ENCODE measurements at regions not wholly inside any gene's neighbourhood (a gene's known extent, or its start where the extent isn't known, plus 50 kb on each side); places are given as distances from the start of the nearest gene placed in this dataset.
"Not testable (repeated sequence)": the region's sequence is repeated elsewhere in the genome, so short reads cannot be mapped to it uniquely, and the experiment has no call there.

DNA sequence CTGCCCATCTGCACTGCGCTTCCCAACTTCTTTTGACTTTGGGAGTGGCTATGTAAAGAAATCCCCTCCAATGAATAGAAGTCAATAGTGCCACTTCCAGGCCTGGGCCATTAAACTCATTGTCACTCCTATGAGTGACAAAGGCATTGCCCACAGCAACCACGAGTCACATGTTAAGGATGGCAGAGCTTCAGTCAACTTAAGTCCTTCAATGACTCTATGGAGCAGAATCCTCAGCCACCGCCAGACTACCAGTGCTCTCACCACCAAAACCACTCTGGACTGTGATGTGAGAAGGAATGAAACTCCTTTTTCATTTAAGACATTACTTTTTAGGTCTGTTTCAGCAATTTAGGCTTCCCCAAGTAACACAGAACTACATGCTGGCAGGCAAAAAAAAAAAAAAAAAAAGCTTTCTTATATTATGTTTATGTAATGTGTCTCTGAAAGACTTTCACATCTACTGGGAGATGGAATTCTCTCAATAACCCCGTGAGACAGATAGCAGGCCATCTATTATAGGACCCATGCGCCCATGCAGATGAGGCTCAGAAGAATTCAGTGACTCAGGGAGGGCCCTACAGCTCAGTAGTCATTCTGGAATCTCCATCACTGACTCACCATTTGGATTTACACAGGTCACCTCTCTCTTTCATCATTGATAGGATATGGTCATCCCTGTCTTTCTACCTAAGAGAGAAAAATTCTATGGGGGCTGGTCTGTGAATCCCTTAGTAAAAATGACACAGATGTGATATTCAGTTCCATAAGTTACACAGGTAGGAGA lies 180.5 kb downstream of the CEMIP2 start:
- no peak for DNase-seq

DNA sequence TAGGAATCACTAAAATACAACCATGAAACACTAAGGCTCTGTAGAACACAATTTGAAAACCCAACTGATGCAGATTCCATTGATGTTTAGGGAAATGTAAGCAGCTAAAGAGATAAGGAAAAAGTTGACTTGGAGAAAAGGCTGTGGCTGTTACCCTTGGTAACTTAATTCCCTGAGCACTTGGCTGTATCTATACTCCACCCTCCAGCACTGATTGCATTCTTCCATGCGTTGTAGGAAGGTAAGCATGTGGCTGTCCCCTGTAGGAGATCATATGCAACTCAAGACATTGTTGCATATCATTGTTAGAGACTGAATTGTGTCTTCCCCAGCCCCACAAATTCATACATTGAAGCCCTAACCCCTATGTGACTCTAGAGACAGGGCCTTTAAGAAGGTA lies 184.5 kb downstream of the CEMIP2 start:
- no peak for DNase-seq

DNA sequence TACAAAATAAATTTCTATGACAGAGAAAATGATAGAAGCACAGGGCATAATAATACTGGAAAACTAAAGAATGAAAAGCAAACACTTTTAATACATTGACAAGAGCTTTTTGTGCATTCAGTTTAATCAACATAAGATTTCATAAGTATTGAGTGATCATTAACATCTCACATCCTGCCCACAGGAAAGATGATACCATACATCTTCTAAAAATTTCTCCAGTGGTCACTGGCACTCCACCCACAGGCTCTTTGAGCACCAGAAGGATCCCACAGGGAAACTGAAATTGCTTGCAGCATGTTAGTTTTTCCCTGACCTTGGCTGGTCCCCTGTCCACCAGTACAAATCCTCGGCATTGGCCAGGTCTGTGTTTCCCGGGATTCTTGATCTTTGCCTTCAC lies 186.0 kb downstream of the CEMIP2 start:
- no peak for DNase-seq

DNA sequence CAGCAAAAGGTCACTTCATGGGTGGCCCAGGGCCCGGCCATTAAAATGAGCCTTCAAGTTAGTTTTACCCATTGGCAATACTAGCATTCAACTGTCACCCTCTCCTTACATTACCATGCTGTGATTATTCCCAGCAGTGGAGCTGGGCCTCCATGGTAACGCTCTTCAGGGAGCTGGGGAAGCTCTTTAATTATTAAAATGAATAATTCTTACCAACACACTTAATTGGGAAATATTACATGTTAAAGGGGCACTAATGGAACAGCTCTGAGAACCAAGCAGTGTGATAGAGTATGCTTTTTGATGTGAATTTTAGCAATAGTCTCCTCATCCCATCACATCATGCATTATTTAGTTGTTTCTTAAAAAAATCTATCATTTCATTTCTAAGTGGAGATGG lies 187.2 kb downstream of the CEMIP2 start:
- no peak for DNase-seq

DNA sequence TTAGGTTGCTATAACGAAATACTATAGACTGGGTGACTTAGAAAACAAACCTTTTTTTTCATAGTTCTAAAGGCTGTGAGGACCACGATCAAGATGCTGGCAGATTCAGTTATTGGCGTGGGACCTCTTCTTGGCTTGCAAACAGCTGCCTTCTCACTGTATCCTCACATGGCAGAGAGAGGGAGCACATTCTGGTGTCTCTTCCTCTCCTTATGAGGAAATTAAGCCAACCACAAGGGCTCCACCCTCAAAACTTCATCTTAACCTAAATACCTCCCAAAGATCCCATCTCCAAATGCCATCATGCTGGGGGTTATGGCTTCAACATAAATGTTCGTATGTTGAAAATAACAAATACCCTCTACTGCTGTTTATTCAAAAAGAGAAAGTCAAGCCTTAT lies 197.1 kb downstream of the CEMIP2 start:
- no peak for DNase-seq

DNA sequence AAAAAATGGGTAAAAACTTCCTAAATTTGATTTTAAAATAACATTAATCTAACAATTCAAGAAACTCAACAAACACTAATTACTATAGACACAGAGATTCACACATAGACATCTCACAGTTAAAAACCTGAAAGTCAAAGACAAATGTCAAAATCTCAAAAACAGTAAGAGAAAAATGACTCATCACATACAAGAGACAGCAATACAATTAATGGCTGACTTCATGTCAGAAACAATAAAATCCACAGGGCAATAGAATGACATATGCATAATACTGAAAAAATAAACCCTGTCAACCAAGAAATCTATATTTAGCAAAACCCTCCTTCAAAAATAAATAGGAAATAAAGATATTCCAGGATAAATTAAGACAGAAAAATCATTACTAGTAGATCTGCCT lies 200.4 kb downstream of the CEMIP2 start:
- DNase-seq, result no peak

DNA sequence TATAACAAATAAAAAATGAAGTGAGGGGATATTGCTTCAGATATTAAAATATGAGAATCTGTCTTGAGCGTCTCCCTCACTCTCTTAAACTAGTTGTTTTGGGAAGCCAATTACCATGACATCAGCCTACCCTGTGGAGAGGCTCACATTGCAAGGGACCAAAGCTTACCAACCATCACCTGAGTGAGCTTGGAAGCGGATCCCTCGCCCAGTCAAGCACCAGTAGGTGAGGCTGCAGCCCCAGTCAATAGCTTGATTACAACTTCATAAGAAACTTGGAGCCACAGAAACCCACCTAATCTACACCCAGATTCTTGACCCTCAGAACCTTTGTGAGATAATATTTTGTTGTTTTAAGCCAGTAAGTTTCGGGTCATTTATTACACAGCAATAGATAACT lies 206.2 kb downstream of the CEMIP2 start:
- no peak for DNase-seq

DNA sequence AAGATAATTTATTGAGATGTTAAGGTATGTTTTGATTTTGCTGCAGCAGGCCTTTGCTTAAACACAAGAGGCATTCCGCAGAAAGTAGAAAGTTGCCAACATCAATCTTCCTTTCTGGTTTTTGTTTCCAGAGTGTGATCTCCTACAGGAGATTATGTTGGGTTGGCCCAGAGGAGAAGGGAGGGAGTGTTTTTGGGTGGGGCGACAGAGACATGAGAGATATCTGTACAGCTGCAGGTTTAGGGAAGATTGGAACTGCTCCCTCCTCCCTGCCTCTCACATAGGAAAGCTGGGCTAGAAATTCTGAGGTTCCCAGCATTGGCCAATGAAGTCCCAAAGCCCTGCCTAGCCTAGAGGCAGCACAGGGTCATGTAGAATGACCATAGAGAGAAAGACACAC lies 211.0 kb downstream of the CEMIP2 start:
- DNase-seq, result no peak

DNA sequence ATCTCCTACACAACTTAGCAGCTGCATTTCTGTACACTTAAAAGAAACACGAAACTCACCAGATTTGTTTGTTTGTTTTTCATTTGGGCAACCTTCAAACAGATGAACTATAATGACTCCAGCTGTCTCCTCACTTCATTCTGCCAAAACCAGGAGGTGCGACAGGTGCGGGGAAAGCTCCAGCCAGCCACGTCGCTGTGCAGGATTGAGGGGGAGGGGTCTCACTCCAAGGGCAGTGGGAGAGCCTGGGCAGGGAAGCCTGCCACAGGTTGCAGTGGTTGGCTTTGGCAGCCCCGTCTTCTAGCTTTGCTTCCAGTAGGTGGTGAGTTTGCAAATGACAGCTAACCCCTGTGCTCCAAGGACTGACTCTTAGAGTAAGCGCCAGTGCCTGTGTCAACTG lies 215.8 kb downstream of the CEMIP2 start:
- DNase-seq, result peak; percentile 10

DNA sequence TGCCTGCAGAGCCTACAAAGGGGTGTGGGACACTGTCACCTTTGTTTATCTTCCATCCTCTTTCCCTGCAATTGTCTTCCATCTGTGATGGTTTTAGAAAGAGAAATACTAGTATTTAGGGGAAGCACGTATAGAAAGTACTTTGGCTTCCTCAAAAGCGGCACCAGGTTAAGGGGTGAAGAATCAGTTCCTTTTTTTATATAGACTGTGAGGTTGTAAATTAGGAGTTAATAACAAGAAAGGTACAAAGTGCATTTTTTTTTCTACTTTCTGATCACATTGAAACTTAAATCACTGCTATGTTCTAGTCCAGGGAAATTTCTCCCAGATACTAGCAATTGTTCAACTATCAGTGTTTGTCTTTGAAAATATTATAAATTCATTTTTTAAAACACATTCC lies 219.3 kb downstream of the CEMIP2 start:
- DNase-seq, result no peak

DNA sequence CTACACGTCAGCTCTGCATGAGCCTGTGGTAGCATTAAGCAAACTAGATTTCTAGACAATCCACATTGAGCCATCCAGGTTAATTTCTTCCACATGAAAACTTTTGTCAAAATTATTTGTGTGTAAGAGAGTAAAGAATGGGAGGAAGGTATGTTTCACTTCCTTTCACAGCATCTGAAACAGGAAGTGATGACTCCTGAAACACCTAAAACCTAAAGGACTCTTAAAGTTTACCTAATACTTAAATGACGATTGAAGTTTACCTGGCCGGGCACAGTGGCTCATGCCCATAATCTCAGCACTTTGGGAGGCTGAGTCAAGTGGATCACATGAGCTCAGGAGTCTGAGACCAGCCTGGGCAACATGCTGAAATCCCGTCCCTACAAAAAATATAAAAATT lies 223.8 kb downstream of the CEMIP2 start:
- no peak for DNase-seq

DNA sequence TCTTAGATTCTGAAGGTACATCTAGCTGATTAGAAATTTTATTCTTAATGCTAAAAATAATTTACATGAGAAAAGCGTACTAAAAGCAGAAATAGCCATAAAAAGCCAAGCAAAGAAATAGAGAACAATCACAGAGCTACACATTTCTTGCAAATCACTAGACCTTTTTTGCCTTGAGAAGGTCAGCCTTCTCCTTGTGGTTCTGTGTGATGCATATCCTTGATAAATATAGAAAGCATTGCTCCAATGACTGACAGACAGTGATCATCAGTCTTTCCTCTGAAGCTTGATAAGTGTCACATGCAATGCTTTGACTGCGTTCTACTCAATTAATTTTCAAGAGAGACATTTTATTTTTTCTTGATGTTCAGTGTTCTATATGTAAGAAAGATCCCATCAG lies 226.9 kb downstream of the CEMIP2 start:
- DNase-seq, result no peak

DNA sequence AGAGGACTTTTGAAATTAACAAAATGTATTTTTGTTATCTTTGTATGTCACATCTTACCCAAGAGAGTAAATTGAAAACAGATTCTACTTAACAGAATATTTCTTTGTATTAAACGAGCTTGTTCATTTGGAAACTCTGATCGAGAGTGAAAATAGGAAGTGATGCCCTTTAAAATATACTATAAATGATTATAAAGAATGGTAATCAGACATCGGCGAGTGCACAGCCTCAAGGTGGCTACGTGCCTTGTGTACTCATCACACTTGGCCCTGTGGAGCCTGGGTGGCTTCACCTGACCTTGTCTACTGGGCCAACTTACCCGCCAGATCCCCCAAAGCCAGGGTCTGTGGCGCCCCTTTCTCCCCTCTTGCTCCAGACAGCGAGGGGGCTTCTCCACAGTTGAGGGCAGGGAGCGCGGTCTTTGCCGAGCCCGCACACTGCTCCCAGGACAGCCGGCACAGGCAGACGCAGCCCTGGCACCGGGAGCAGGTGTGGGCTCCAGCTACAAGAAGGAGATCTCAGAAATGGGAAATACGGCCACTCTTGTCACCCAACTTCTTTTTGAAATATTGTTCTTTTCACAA lies 243.2 kb downstream of the CEMIP2 start:
- DNase-seq, result no peak

DNA sequence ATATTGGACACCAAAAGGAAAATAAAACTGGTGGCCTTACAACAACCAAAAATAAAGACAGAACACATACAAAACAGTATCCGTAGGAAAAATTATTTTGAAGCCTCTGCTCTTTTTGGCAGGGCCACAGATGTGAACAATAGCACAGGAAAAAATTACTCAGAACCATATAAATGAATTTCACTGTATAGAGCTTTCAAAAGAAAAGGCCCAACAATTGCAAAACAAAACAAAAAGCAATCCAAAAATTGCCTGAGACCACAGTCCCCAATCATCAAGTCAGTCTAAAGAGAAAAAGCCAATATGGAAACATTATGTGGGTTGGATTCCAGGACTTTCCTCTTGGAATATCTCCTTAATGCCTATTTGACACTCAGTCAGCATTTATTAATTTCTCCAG lies 243.8 kb downstream of the CEMIP2 start:
- no peak for DNase-seq

DNA sequence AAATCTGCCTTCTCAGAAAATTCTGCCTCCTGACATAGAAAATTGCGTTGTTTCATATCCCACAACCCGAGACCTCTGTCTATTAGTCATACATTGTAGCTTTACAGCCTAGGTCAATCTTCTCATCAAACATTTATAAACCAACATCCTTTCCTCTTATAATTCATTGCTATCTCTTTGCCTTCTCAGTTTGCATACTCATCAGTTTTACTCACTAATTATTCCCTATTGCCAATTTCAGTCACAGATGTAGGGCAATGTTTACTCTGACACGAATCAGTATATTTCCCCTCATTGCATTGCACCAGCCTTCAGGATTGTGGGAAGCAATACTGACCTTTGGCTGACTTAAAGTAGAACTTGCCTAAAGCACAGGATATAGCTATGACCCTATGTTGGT lies 247.2 kb downstream of the CEMIP2 start:
- DNase-seq, result no peak

DNA sequence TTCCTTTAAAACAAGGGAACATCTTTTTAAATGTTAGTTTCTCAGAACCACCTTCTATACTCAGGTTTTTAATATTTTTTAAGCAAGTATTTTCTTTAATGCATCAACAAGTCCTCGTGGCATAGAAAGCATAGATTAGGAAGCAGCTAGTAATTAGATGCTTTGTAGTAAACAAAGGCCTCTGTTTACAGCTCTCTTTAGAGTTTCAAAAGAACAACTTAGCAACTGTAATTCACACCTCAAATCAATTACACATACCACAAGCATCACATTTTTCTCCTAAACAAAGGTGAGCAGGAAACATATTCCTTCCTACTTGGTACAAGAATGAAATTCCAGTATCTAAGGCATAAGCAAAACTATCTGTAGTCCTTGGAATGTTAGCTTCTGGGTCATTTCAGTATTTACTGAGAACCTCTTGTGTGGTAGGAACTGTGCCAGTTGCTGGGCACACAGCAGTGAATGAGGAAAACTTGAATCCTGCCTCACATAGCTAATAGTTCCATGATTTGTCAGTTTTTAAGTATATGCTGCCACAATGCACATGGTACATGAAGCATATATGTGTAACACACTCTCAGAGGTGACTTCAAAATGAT lies 249.1 kb downstream of the CEMIP2 start:
- DNase-seq, result no peak

DNA sequence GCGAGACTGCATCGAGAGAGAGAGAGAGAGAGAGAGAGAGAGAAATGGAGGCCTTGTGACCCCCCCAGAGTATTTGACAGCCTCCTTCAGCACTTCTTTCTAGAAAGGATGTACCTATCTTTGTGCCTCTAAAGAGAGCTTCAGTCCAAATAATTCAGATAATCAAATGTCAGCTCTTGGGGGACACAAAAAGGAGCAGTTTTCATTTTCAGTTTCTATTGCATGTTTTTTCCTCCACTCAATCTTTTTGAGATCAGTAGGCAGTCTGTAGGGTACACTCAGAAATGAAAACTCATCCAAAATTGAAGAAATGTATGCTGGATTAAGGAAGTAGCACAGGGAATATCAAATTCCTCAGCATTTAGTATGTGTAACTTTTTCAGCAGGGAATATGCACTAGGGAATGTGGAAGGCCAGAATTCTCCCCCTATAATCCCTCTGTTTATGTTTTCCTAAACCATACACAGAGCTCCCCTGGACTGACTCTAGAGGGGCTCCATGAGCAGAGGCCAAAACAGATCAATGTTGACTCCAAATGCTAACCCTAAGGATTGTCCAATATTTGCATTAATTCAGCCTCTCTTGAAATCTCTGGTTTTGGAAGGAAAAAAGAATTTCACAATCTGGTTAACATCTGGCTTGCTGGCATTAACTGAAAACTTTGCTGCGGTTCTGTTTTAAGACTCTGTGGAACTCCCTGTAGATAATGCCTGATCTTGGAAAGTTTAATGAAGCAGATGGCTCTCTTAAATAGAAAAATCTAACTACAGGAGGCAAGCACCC lies 250.1 kb downstream of the CEMIP2 start:
- DNase-seq, result no peak

DNA sequence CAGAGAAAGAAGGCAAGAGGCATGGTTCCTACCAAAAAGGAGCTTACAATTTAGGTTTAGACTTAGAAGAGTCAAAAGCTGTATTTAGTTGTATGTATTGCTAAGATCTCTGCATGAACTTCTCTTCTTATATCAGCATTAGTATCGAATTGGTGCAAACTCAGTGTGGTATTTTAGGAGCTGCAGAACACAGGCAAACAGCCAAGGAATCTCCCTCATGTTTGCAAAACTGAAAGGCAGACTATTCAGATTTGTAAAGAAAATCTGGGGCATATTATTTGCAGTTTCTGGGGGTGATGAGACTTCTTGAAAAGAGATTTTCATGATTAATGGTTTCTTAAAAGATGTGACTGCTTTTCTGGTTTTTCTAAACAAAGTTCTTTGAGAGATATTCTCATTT lies 252.7 kb downstream of the CEMIP2 start:
- DNase-seq, result no peak

DNA sequence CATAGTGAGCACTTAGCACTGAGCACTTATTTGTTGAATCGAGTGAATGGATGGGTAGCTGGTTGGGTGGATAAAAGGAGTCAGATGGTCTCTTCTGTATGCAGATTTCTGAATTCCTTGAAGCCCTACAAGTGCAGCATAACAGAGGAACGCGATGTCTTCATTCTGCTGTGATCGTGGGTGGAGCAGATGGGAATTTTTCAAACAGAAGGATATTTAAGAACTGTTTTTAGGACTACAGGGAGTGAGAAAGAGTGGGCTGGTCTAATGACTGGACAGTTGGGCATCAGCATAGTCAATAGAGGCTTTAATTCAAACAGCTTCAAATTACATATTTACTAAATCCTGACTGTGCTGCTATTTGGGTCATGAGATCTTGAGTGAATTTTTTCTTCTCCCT lies 253.2 kb downstream of the CEMIP2 start:
- DNase-seq, result no peak

DNA sequence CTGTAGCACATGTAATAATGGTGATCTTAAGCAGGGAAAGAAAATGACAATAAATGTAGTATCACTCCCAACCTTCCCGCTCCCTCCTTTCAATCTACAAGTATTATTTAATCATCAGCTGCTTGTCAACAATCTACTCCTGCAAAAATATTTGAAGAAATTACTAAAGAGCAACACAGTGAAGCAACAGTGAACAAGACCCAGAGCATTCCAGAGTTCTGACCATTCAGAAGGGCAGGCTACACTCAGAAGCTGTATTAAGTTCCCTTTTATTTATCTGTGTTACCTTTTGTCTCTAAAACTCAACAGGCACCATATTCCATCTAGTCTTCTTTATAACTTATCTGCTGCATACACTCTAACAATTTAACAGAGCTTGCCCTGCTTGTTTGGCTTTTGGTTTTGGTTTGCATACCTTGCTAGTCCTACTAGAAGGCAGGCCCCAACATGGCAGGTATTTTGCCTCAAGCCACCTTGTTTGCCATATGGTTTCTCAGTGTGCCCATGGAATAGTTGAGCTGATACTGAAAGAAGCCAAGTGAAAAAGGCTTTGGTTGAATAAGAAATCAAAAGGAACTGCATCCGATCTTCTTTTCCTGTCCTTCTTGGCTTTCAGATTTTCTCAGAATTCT lies 253.9 kb downstream of the CEMIP2 start:
- DNase-seq, result no peak

DNA sequence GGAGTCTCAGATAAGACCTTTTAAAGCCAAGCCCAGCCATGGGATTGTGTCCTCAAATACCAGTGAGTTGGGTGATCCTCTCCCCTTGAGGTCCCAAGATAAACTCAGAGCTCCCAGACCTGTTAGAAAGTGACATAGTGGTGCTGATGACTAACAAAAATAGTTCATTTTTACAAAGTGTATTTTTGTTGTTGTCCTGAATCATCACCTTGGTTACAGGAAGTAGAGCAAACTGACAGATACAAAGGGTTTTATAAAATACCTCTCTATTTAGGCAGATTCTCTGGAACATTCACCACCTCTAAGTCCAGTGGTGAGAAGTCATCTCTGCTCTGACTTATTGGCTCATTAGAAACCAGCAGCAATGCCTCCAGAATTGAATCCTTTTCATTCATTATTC lies 259.3 kb downstream of the CEMIP2 start:
- DNase-seq, result no peak

DNA sequence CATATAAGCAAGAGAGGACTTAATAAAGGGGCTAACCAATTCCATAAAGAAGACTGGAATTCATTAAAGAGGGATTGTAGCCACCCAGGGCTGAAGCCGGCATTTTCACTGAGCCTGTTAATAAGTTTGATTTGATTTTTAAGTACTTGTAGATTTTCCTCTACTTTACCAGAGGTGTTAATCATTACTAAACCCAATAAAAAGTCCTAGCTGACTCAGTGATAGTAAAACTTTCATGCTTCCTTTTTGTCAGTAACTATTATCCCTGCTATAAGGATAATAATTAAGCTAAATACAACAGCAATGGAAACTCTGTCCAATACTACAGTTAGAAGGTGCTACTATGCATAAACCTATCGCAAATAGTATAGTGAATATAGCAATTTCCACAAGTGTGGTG lies 260.2 kb downstream of the CEMIP2 start:
- DNase-seq, result not testable (repeated sequence)

DNA sequence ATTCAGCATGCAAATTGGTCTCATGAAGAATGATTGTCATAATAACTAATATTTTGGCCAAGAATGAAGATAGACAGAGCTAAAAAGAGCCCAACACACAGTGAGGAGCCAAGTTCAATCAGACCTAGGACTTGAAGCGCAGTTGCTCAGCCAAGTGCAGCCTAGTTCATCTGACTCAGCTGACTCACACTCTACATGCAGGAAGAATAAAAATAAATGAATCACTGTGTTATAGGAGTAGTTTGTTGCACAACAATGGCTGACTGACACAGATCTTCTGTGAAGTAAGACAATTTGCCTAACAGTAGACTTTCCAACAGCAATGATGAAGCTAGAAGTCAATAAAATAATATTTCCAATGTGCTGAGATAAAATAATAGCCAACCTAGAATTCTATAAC lies 261.5 kb downstream of the CEMIP2 start:
- no peak for DNase-seq
